H9 (cell line): ENCODE measurements at regions not wholly inside any gene's neighbourhood (a gene's known extent, or its start where the extent isn't known, plus 50 kb on each side); places are given as distances from the start of the nearest gene placed in this dataset.

Experiments used
- DNase-seq: peaks from one replicate; pipeline ENCODE4 v3.0.0-alpha.2; 2017
- H2AFZ ChIP-seq: one replicate; pipeline ENCODE4 v1.6.1; 2013; ENCODE audit warnings: mild to moderate bottlenecking, low read length, control low read depth, moderate library complexity
- H2AK5ac ChIP-seq: 2 replicates; pipeline ENCODE4 v1.6.1; 2013; ENCODE audit warnings: low read length, control low read depth, mixed read lengths; ENCODE audit not compliant: insufficient read length
- H2BK120ac ChIP-seq: one replicate; pipeline ENCODE4 v1.6.1; 2013; ENCODE audit warnings: low read depth, mild to moderate bottlenecking, low read length, control low read depth, inconsistent platforms; ENCODE audit not compliant: poor library complexity, severe bottlenecking
- H2BK12ac ChIP-seq: 2 replicates; pipeline ENCODE4 v1.6.1; 2013; ENCODE audit warnings: low read length, control low read depth, mixed read lengths, low read depth; ENCODE audit not compliant: insufficient read length
- H2BK15ac ChIP-seq: 2 replicates; pipeline ENCODE4 v1.6.1; 2013; ENCODE audit warnings: low read depth, low read length, control low read depth
- H2BK20ac ChIP-seq: one replicate; pipeline ENCODE4 v1.6.1; 2013; ENCODE audit warnings: low read depth, mild to moderate bottlenecking, low read length, control low read depth, inconsistent platforms; ENCODE audit not compliant: poor library complexity, severe bottlenecking
- H2BK5ac ChIP-seq: 2 replicates; pipeline ENCODE4 v1.6.1; 2013; ENCODE audit warnings: low read length, control low read depth, mixed read lengths; ENCODE audit not compliant: insufficient read length
- H3K14ac ChIP-seq: 2 replicates; pipeline ENCODE4 v1.6.1; 2013; ENCODE audit warnings: low read length, control low read depth; ENCODE audit not compliant: insufficient read depth
- H3K18ac ChIP-seq: 2 replicates; pipeline ENCODE4 v1.6.1; 2013; ENCODE audit warnings: low read depth, mild to moderate bottlenecking, mixed read lengths, low read length, control low read depth; ENCODE audit not compliant: insufficient read length
- H3K23ac ChIP-seq: 2 replicates; pipeline ENCODE4 v1.6.1; 2013; ENCODE audit warnings: low read length, control low read depth, mixed read lengths, low read depth; ENCODE audit not compliant: insufficient read length
- H3K23me2 ChIP-seq: 2 replicates; pipeline ENCODE4 v1.6.1; 2013; ENCODE audit warnings: low read depth, mild to moderate bottlenecking, mixed read lengths, low read length, control low read depth; ENCODE audit not compliant: insufficient read length, poor library complexity, severe bottlenecking
- H3K27ac ChIP-seq: 2 replicates; pipeline ENCODE4 v1.5.1; 2013; ENCODE audit warnings: low read length, control low read depth, mixed read lengths, low read depth; ENCODE audit not compliant: insufficient read length
- H3K27me3 ChIP-seq: 2 replicates; pipeline ENCODE4 v1.6.1; 2013; ENCODE audit warnings: low read length, control low read depth, inconsistent platforms; ENCODE audit not compliant: insufficient read depth
- H3K4ac ChIP-seq: 2 replicates; pipeline ENCODE4 v1.6.1; 2013; ENCODE audit warnings: low read depth, mild to moderate bottlenecking, control low read depth, inconsistent platforms, low read length, moderate library complexity
- H3K4me1 ChIP-seq: 2 replicates; pipeline ENCODE4 v1.6.1; 2013; ENCODE audit warnings: low read length, control low read depth, inconsistent platforms; ENCODE audit not compliant: insufficient read depth
- H3K4me2 ChIP-seq: 2 replicates; pipeline ENCODE4 v1.6.1; 2013; ENCODE audit warnings: low read length, control low read depth, mixed read lengths; ENCODE audit not compliant: insufficient read length, insufficient read depth
- H3K56ac ChIP-seq: 2 replicates; pipeline ENCODE4 v1.6.1; 2013; ENCODE audit warnings: low read depth, mild to moderate bottlenecking, mixed read lengths, low read length, control low read depth; ENCODE audit not compliant: insufficient read length
- H3K79me1 ChIP-seq: 2 replicates; pipeline ENCODE4 v1.6.1; 2013; ENCODE audit warnings: low read depth, mild to moderate bottlenecking, moderate library complexity, low read length, control low read depth, inconsistent platforms; ENCODE audit not compliant: insufficient read depth, poor library complexity, severe bottlenecking
- H3K79me2 ChIP-seq: 2 replicates; pipeline ENCODE4 v1.6.1; 2013; ENCODE audit warnings: low read length, control low read depth, inconsistent platforms; ENCODE audit not compliant: insufficient read depth
- H3K9ac ChIP-seq: 2 replicates; pipeline ENCODE4 v1.6.1; 2013; ENCODE audit warnings: low read length, control low read depth, mixed read lengths; ENCODE audit not compliant: insufficient read length; ENCODE audit errors: extremely low read depth
- H3K9me3 ChIP-seq: one replicate; pipeline ENCODE4 v1.6.1; 2013; ENCODE audit warnings: low read depth, low read length, inconsistent platforms; ENCODE audit not compliant: control insufficient read depth
- H3T11ph ChIP-seq: one replicate; pipeline ENCODE4 v1.6.1; 2013; ENCODE audit warnings: mild to moderate bottlenecking, low read length, control low read depth, inconsistent platforms
- H4K20me1 ChIP-seq: one replicate; pipeline ENCODE4 v1.6.1; 2013; ENCODE audit not compliant: control insufficient read depth, insufficient read length, insufficient read depth
- H4K5ac ChIP-seq: 2 replicates; pipeline ENCODE4 v1.6.1; 2013; ENCODE audit warnings: low read depth, mild to moderate bottlenecking, mixed read lengths, low read length, control low read depth; ENCODE audit not compliant: insufficient read length
- H4K8ac ChIP-seq: replicated peaks from 2 replicates; pipeline ENCODE4 v1.6.1; 2013; ENCODE audit warnings: low read length, control low read depth, mixed read lengths, low read depth; ENCODE audit not compliant: insufficient read length
- H4K91ac ChIP-seq: 2 replicates; pipeline ENCODE4 v1.6.1; 2013; ENCODE audit warnings: low read depth, mild to moderate bottlenecking, moderate library complexity, mixed read lengths, low read length, control low read depth; ENCODE audit not compliant: insufficient read length
- H3K27ac Mint-ChIP-seq, 3 experiments: 2 replicates in 2 of 3; 3 replicates in 1 of 3; pipeline ENCODE4 v1.8.0; 2020 to 2021; ENCODE audit warnings: mixed read lengths in 3 of 3, mild to moderate bottlenecking in 1 of 3, moderate library complexity in 1 of 3
- H3K27me3 Mint-ChIP-seq: 2 replicates; pipeline ENCODE4 v1.8.0; 2021; ENCODE audit warnings: low read depth, mild to moderate bottlenecking, moderate library complexity, mixed read lengths
- H3K36me3 Mint-ChIP-seq, 3 experiments: 2 replicates in 2 of 3; 3 replicates in 1 of 3; pipeline ENCODE4 v1.8.0; 2020 to 2021; ENCODE audit warnings: low read depth in 3 of 3, mixed read lengths in 3 of 3; ENCODE audit not compliant: insufficient read depth in 1 of 3
- H3K4me1 Mint-ChIP-seq, 2 experiments: 2 replicates each; pipeline ENCODE4 v1.8.0; 2020; ENCODE audit warnings: mixed read lengths in 2 of 2
- H3K4me3 Mint-ChIP-seq, 2 experiments: 2 replicates in 1 of 2; 3 replicates in 1 of 2; pipeline ENCODE4 v1.8.0; 2020 to 2021; ENCODE audit warnings: mild to moderate bottlenecking in 2 of 2, mixed read lengths in 2 of 2, moderate library complexity in 1 of 2
- H3K9me3 Mint-ChIP-seq, 2 experiments: 2 replicates in 1 of 2; 3 replicates in 1 of 2; pipeline ENCODE4 v1.8.0; 2020; ENCODE audit warnings: mild to moderate bottlenecking in 2 of 2, mixed read lengths in 2 of 2, moderate library complexity in 1 of 2
- CTCF ChIP-seq: fragments of 200-600 bp; sonication (generic); conservative IDR thresholded peaks from 3 replicates; pipeline ENCODE4 v1.8.0; 2021; ENCODE audit warnings: antibody characterized with exemption, mild to moderate bottlenecking
- WGBS: extraction: QIAGEN DNeasy Blood & Tissue Kit; methylation state at CpG from one replicate; pipeline ENCODE4 v1.1.7; 2013; ENCODE audit warnings: missing lambda C conversion rate, low lambda C conversion rate, mixed read lengths; ENCODE audit not compliant: insufficient read length; ENCODE audit errors: extremely low coverage; 5-methylcytosine and 5-hydroxymethylcytosine counted together

- no peaks in the 10 kb centered on the region for H3K9me3 Mint-ChIP-seq
- no CpG with 5 or more reads among the region's 9 CpGs for WGBS
- H2BK20ac ChIP-seq: no peak overlapping the region
- no peak overlapping the region for H4K91ac ChIP-seq
- no peak overlapping the region for H3K4me3 Mint-ChIP-seq
- H3K4me2 ChIP-seq: no peak overlapping the region
- H3K56ac ChIP-seq: no peak overlapping the region
- H3T11ph ChIP-seq: no peak overlapping the region
- H3K36me3 Mint-ChIP-seq: peaks cover 6 to 34% (median 13%) of the 10 kb centered on the region in 3 experiments; a peak in 6 of 7 replicates
- no peak overlapping the region for H3K18ac ChIP-seq
- no peaks in the 10 kb centered on the region for H3K79me1 ChIP-seq
- H3K27ac Mint-ChIP-seq: peak overlapping the region in 1 of 3 experiments; percentile 30; a peak in 2 of 7 replicates
- H3K23me2 ChIP-seq: no peaks in the 10 kb centered on the region
- no peak overlapping the region for H3K4ac ChIP-seq
- H2AK5ac ChIP-seq: no peak overlapping the region
- H3K9ac ChIP-seq: no peak overlapping the region
- H2BK12ac ChIP-seq: no peak overlapping the region
- no peak for DNase-seq
- TF ChIP-seq CTCF: no peak
- H3K4me1 ChIP-seq: 0 out of 2 replicates have a peak, but pooled peaks cover 2% of the 10 kb centered on the region
- H3K14ac ChIP-seq: no peak overlapping the region
- no peak overlapping the region for H3K23ac ChIP-seq
- no peaks in the 10 kb centered on the region for H3K9me3 ChIP-seq
- no peak overlapping the region for H3K27ac ChIP-seq
- no peaks in the 10 kb centered on the region; the same call in 1 of the 2 replicates for H3K79me2 ChIP-seq
- H2BK15ac ChIP-seq: no peak overlapping the region
- H3K4me1 Mint-ChIP-seq: peaks cover 22 to 31% of the 10 kb centered on the region in 2 experiments
- no peak overlapping the region for H2BK120ac ChIP-seq
- no peaks in the 10 kb centered on the region for H3K27me3 Mint-ChIP-seq
- no peak overlapping the region for H4K5ac ChIP-seq
- no peak overlapping the region for H2AFZ ChIP-seq
- H4K20me1 ChIP-seq: no peaks in the 10 kb centered on the region
- no peaks in the 10 kb centered on the region for H3K27me3 ChIP-seq
- H4K8ac ChIP-seq: no peak overlapping the region
- no peak overlapping the region for H2BK5ac ChIP-seq
Measured at GRCh38 chr14:89484051-89484844, 67.2 kb upstream of the FOXN3 start.
